RWPE2 (cell line): ENCODE measurements at regions not wholly inside any gene's neighbourhood (a gene's known extent, or its start where the extent isn't known, plus 50 kb on each side); places are given as distances from the start of the nearest gene placed in this dataset.

Experiments used
- ATAC-seq: fragments of 200-7000 bp; cut with Tn5 transposase; 3 replicates; pipeline ENCODE4 v1.9.1; 2021; ENCODE audit warnings: low read depth
- DNase-seq: peaks from one replicate; pipeline ENCODE4 v3.0.0-alpha.2; 2020; ENCODE audit warnings: low spot score
- H3K27ac ChIP-seq: fragments of 450-650 bp; 2 replicates; pipeline ENCODE4 v1.5.1; 2017; ENCODE audit warnings: mild to moderate bottlenecking; ENCODE audit not compliant: poor library complexity, severe bottlenecking
- H3K27me3 ChIP-seq: fragments of 250-450 bp; sonication (Bioruptor Pico); 2 replicates; pipeline ENCODE4 v1.5.1; 2021; ENCODE audit warnings: mild to moderate bottlenecking, moderate library complexity; ENCODE audit not compliant: insufficient read depth, poor library complexity, severe bottlenecking
- H3K36me3 ChIP-seq: fragments of 250-450 bp; sonication (Bioruptor Pico); 2 replicates; pipeline ENCODE4 v1.5.1; 2020; ENCODE audit warnings: low read depth, mild to moderate bottlenecking, moderate library complexity
- H3K4me1 ChIP-seq: fragments of 250-450 bp; sonication (Bioruptor Pico); 2 replicates; pipeline ENCODE4 v1.5.1; 2021; ENCODE audit warnings: mild to moderate bottlenecking, moderate library complexity; ENCODE audit not compliant: insufficient read depth, poor library complexity, severe bottlenecking
- H3K4me3 ChIP-seq: fragments of 250-450 bp; sonication (Bioruptor Pico); 2 replicates; pipeline ENCODE4 v1.5.1; 2021; ENCODE audit warnings: mild to moderate bottlenecking, moderate library complexity; ENCODE audit not compliant: severe bottlenecking
- H3K9me3 ChIP-seq: fragments of 250-450 bp; sonication (Bioruptor Pico); 2 replicates; pipeline ENCODE4 v1.5.1; 2021; ENCODE audit warnings: mild to moderate bottlenecking, moderate library complexity; ENCODE audit not compliant: severe bottlenecking
- TF ChIP-seq, protein P1 (sequence below): fragments of 450-650 bp; IDR thresholded peaks from one replicate; pipeline ENCODE4 v1.5.1; 2017; ENCODE audit warnings: mild to moderate bottlenecking, moderate library complexity; ENCODE audit not compliant: poor library complexity, severe bottlenecking

DNA sequence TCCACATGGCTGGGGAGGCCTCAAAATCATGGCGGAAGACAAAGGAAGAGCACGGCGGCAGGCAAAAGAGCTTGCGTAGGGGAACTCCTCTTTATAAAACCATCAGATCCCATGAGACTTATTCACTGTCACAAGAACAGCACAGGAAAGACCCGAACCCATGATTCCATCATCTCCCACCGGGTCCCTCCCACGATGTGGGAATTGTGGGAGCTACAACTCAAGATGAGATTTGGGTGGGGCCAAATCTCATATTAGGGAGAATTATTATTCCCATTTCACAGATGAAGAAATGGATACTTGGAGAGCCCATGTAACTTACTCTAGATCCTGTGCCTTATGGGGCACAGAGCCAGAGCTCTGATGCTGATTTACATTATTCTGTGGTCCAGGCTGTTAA lies 322.6 kb downstream of the PCNX1 start:
- TF ChIP-seq, protein P1, sequence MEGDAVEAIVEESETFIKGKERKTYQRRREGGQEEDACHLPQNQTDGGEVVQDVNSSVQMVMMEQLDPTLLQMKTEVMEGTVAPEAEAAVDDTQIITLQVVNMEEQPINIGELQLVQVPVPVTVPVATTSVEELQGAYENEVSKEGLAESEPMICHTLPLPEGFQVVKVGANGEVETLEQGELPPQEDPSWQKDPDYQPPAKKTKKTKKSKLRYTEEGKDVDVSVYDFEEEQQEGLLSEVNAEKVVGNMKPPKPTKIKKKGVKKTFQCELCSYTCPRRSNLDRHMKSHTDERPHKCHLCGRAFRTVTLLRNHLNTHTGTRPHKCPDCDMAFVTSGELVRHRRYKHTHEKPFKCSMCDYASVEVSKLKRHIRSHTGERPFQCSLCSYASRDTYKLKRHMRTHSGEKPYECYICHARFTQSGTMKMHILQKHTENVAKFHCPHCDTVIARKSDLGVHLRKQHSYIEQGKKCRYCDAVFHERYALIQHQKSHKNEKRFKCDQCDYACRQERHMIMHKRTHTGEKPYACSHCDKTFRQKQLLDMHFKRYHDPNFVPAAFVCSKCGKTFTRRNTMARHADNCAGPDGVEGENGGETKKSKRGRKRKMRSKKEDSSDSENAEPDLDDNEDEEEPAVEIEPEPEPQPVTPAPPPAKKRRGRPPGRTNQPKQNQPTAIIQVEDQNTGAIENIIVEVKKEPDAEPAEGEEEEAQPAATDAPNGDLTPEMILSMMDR = no peak

DNA sequence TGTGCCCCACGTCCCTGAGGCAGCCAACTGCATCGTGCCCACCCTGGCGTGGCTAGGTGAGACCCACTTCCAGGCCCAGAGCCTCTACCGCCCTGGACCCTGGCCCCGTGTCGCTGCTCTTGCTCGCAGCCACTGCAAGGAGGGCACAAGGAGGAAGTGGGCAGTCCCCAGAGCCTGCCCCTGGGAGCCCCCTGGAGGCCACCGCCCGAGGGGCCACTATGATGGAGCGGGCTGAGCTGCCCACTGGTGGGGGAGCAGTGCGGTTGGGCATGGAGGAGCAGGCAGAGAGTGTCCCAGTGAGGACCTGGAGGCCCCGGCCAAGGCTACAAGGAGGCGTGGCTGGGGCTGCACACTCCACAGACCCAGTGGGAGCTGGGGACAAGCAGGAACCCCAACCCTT lies 323.6 kb downstream of the PCNX1 start:
- no peak overlapping the region for H3K4me3 ChIP-seq
- TF ChIP-seq, protein P1 = no peak
- no peak for ATAC-seq
- H3K36me3 ChIP-seq = no peaks in the 10 kb centered on the region
- no peaks in the 10 kb centered on the region for H3K27me3 ChIP-seq
- no peak for DNase-seq
- no peaks in the 10 kb centered on the region for H3K9me3 ChIP-seq
- H3K27ac ChIP-seq = no peak overlapping the region
- no peaks in the 10 kb centered on the region for H3K4me1 ChIP-seq

More for the DNA sequence above, 322.6 kb downstream of the PCNX1 start:
- Histone ChIP-seq H3K27ac (no peak overlapping the region), H3K36me3 (no peaks in the 10 kb centered on the region), H3K27me3 (no peaks in the 10 kb centered on the region), H3K4me3 (no peak overlapping the region), H3K4me1 (no peaks in the 10 kb centered on the region), H3K9me3 (no peaks in the 10 kb centered on the region)
- ATAC-seq = no peak
- DNase-seq = no peak

DNA sequence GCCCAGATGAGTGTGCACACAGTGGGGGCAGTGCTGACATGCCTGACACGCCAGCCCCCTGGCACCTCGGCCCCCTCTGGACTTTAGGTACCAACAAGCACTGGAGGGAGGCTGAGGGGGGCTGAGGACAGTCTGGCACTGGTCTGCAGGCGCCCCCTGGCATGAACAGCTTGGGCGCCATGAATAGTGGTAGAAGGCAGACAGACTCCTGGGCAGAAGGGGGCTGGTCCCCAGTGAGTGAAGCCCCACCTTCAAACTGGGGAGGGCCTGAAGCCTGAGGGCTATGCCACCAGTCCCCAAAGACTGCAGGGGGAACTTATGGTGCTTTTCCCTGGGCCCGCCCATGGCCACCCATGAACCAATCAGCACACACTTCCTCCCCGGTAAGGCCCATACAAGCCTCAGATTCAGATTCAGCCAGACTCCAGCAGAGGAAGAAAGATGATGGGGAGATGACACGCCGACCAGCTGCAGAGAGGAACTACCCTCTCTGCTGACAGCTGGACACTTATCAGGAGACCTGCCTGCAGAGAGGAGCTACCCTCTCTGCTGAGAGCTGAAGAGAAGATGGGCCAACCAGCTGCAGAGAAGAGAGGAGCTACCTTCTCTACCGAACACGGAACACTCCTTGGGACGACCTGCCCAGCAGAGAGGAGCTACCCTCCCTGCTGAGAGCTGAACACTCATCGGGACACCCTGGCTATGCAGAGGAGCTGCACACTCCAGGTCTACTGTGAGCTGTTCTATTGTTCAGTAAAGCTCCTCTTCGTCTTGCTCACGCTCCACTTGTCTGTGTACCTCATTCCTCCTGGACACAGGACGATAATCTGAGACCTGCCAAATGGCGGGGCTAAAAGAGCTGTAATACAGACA lies 324.5 kb downstream of the PCNX1 start:
- TF ChIP-seq, protein P1 = no peak
- DNase-seq (no peak), ATAC-seq (peak; percentile 15; the same call in 1 of the 3 replicates)
- H3K4me3 ChIP-seq = no peak overlapping the region
- no peaks in the 10 kb centered on the region for H3K9me3 ChIP-seq
- no peak overlapping the region for H3K27ac ChIP-seq
- H3K4me1 ChIP-seq = no peaks in the 10 kb centered on the region
- H3K36me3 ChIP-seq = no peaks in the 10 kb centered on the region
- no peaks in the 10 kb centered on the region for H3K27me3 ChIP-seq

DNA sequence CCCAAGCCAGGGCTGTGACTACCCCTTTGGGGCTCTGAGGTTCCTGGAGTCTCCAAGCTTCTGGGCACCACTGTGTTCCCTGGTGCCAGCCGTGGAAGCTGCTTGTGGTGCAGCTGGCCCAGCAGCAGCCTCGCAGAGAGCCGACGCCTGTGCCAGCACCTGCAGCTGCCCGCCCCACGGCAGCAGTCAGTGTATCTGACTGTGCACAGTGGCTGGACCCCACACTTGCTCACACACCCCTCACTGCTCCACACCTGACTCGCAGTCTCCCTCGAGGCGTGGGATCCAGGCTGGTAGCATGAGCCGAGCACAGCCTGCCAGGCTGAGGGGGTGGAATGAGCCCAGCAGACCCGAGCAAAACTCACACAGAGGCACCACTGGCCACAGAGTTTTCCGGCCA lies 325.2 kb downstream of the PCNX1 start:
- TF ChIP-seq, protein P1 = no peak
- ATAC-seq = no peak
- no peaks in the 10 kb centered on the region for H3K36me3 ChIP-seq
- no peak overlapping the region for H3K4me3 ChIP-seq
- no peak for DNase-seq
- no peaks in the 10 kb centered on the region for H3K27me3 ChIP-seq
- H3K27ac ChIP-seq = no peak overlapping the region
- no peaks in the 10 kb centered on the region for H3K4me1 ChIP-seq
- H3K9me3 ChIP-seq = no peaks in the 10 kb centered on the region

DNA sequence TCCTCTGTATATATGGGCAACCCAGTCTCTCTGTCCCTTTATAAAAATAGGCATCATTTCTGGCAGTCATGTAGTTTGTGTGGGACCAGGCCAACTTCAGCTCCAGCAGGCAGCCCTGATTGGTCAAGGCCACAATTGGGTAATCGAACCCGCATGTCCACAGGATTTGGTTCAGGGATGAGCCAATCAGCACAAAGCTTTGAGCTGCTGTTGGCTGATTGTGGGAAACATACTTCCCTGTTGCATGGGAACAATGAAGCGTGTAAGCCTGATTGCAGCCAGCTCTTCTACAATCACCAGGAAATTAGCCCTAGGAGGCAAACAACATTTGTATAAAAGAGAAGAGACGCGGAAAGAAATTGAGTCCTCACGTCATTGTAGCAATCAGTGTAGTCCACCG lies 328.6 kb downstream of the PCNX1 start:
- Histone ChIP-seq H3K4me1 (no peaks in the 10 kb centered on the region), H3K27ac (no peak overlapping the region), H3K9me3 (no peaks in the 10 kb centered on the region), H3K36me3 (no peaks in the 10 kb centered on the region), H3K27me3 (no peaks in the 10 kb centered on the region), H3K4me3 (no peak overlapping the region)
- TF ChIP-seq, protein P1 = no peak
- ATAC-seq = no peak
- DNase-seq = no peak
